Gastrocnemius medialis (tissue), 4 donors: ENCODE measurements at regions not wholly inside any gene's neighbourhood (a gene's known extent, or its start where the extent isn't known, plus 50 kb on each side); places are given as distances from the start of the nearest gene placed in this dataset.

Experiments
- ATAC-seq, 2 donors: fragments of 150-250 bp; one replicate each; pipeline ENCODE4 v1.9.1; 2016
- DNase-seq, 2 donors: peaks; one replicate each; pipeline ENCODE4 v3.0.0-alpha.2; 2019
- H3K27ac ChIP-seq, 4 donors: fragments of 200-600 bp; sonication (generic); 1 replicate in 1 of 4; 2 replicates in 3 of 4; pipeline ENCODE4 v1.5.1; 2016 to 2018; ENCODE audit warnings: mild to moderate bottlenecking in 2 of 4, moderate library complexity in 1 of 4
- H3K27me3 ChIP-seq, 3 donors: fragments of 200-600 bp; sonication (generic) in 2 of 3; 1 replicate in 1 of 3; 2 replicates in 2 of 3; pipeline versions ENCODE4 v1.5.1 to v1.6.0; 2016 to 2019; ENCODE audit warnings: mild to moderate bottlenecking in 1 of 3, moderate library complexity in 1 of 3
- H3K36me3 ChIP-seq, 2 donors: fragments of 200-600 bp; sonication (generic) in 1 of 2; one replicate each; pipeline ENCODE4 v1.5.1; 2017 to 2018
- H3K4me1 ChIP-seq, 2 donors: fragments of 200-600 bp; sonication (generic) in 1 of 2; one replicate each; pipeline ENCODE4 v1.5.1; 2016 to 2017; ENCODE audit warnings: mild to moderate bottlenecking in 2 of 2
- H3K4me3 ChIP-seq, 4 donors: fragments of 200-600 bp; sonication (generic) in 3 of 4; 1 replicate in 1 of 4; 2 replicates in 3 of 4; pipeline ENCODE4 v1.5.1; 2016 to 2019; ENCODE audit warnings: mild to moderate bottlenecking in 2 of 4
- H3K9me3 ChIP-seq, 3 donors: fragments of 200-600 bp; sonication (generic) in 2 of 3; 1 replicate in 1 of 3; 2 replicates in 2 of 3; pipeline ENCODE4 v1.5.1; 2016 to 2019
- POLR2A ChIP-seq, 2 donors: fragments of 450-650 bp; IDR thresholded peaks; one replicate each; pipeline ENCODE4 v1.6.1; 2017; ENCODE audit warnings: antibody characterized with exemption in 2 of 2, mild to moderate bottlenecking in 2 of 2, moderate library complexity in 2 of 2
- in situ Hi-C, 4 donors: fragments of 200-750 bp; cut with MboI; loops; one replicate each; pipeline versions ENCODE4 v1.15.0 to v1.8.0; 2017; ENCODE audit warnings: low sequenced_read_pairs in 4 of 4
- intact Hi-C: fragments of 100-400 bp; cut with DNase I; formaldehyde crosslinking; loops from one replicate; pipeline ENCODE4 v1.15.1; 2023; ENCODE audit warnings: low total_unique reads
- TF ChIP-seq, protein P1 (sequence below), 5 experiments: fragments of 450-650 bp in 3 of 5; fragments of 200-600 bp in 2 of 5; sonication (generic) in 2 of 5; IDR thresholded peaks in 4 of 5; conservative IDR thresholded peaks in 1 of 5; 1 replicate in 4 of 5; 2 replicates in 1 of 5; pipeline ENCODE4 v1.5.1; 2016 to 2019; ENCODE audit warnings: antibody characterized with exemption in 5 of 5, mild to moderate bottlenecking in 3 of 5, moderate library complexity in 3 of 5

DNA sequence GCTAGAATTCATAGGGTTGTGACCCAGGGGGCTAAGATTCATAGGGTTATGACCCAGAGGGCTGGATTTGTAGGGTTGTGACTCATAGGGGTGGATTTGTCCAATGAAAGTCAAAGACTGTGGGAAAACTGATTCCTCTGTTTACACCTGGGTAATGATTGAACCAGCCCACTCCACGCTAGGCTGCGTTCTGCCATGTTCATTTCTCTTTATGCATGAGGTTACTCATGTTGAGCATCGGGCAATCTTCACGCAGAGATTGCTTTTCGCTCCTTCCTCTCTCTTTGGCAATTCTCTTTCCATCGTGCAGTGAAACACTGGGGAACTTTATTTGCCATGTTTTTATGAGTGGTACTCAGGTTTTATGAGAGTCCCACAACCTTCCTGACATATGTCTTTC is 127.8 kb downstream of the CRLF2 start:
- Histone ChIP-seq H3K27ac (no peak overlapping the region), H3K27me3 (no peaks in the 10 kb centered on the region), H3K4me1 (no peaks in the 10 kb centered on the region), H3K9me3 (no peaks in the 10 kb centered on the region), H3K4me3 (no peak overlapping the region), H3K36me3 (no peaks in the 10 kb centered on the region)
- in situ Hi-C loops (no loop called here), intact Hi-C loops (no loop called here)
- DNase-seq (no peak), ATAC-seq (no peak)
- no peak for TF ChIP-seq POLR2A (IDR thresholded peaks at IDR 0.05)
- TF ChIP-seq, protein P1, sequence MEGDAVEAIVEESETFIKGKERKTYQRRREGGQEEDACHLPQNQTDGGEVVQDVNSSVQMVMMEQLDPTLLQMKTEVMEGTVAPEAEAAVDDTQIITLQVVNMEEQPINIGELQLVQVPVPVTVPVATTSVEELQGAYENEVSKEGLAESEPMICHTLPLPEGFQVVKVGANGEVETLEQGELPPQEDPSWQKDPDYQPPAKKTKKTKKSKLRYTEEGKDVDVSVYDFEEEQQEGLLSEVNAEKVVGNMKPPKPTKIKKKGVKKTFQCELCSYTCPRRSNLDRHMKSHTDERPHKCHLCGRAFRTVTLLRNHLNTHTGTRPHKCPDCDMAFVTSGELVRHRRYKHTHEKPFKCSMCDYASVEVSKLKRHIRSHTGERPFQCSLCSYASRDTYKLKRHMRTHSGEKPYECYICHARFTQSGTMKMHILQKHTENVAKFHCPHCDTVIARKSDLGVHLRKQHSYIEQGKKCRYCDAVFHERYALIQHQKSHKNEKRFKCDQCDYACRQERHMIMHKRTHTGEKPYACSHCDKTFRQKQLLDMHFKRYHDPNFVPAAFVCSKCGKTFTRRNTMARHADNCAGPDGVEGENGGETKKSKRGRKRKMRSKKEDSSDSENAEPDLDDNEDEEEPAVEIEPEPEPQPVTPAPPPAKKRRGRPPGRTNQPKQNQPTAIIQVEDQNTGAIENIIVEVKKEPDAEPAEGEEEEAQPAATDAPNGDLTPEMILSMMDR (IDR thresholded peaks at IDR 0.05 in 4 of 5, conservative IDR thresholded peaks at IDR 0.05 in 1 of 5), result no peak

DNA sequence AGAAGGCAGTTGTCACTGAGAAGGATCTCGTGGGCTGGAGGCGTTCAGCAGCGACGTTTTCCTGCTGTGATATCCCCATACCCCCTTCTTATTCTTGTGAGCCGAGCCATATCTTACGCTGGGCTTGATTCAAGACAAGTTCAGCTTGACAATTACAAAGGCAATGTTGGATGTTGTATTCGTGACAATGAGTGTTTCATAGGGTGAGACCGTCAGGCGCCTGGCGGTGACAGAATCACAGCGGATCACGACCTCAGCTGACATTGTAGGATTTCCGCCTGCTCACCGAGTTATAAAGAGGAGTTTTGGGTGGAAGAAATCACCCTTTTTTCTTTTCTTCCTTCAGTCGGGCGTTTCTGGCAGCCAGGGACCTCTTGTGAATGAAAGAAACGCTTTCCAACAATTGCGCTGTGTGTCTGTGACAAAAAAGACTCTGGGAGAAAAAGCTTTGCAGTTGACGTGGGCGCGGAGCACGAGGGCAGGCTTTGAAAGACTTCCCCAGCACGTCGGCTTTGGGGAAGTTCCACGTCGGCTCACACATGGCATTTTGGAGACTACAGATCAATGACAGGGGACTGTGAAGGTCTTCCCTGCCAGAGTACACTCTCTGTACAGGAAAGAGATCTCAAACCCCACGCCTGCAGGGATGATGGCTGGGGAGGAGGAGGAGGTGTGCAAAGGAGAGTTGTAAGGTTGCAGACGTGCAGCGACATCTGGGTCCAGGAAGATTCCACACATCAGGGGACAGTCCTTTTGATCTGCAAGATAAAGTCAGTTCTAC is 135.4 kb downstream of the CRLF2 start:
- no peaks in the 10 kb centered on the region for H3K9me3 ChIP-seq
- H3K4me3 ChIP-seq, result no peak overlapping the region
- H3K36me3 ChIP-seq, result no peaks in the 10 kb centered on the region
- DNase-seq (no peak), ATAC-seq (no peak)
- no peaks in the 10 kb centered on the region for H3K4me1 ChIP-seq
- H3K27me3 ChIP-seq, result no peaks in the 10 kb centered on the region
- intact Hi-C loops (no loop called here), in situ Hi-C loops (no loop called here)
- no peak overlapping the region for H3K27ac ChIP-seq
- TF ChIP-seq, protein P1 (IDR thresholded peaks at IDR 0.05 in 4 of 5, conservative IDR thresholded peaks at IDR 0.05 in 1 of 5), result no peak
- no peak for TF ChIP-seq POLR2A (IDR thresholded peaks at IDR 0.05)

DNA sequence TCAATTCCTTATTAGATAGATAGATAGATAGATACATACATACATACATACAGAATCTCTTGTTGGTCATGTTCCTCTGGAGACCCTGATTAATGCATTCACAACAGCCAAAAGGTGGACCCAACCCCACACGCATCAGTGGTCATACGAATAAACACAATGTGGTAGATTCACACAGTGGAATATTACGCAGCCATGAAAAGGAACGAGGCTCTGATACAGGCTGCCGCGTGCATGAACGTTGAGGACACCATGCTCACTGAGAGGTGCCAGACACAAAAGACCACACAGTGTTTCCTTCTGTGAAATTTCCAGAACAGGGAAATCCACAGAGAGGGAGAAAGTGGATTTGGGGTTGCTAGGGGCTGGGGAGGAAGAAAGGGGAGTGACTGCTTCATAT is 136.7 kb downstream of the CRLF2 start:
- H3K9me3 ChIP-seq, result no peaks in the 10 kb centered on the region
- no peak overlapping the region for H3K4me3 ChIP-seq
- in situ Hi-C loops, result no loop called here
- TF ChIP-seq, protein P1 (IDR thresholded peaks at IDR 0.05 in 4 of 5, conservative IDR thresholded peaks at IDR 0.05 in 1 of 5), result no peak
- no peak for TF ChIP-seq POLR2A (IDR thresholded peaks at IDR 0.05)
- no peaks in the 10 kb centered on the region for H3K27me3 ChIP-seq
- intact Hi-C loops, result no loop called here
- no peaks in the 10 kb centered on the region for H3K4me1 ChIP-seq
- ATAC-seq (no peak), DNase-seq (no peak)
- H3K27ac ChIP-seq, result no peak overlapping the region
- H3K36me3 ChIP-seq, result no peaks in the 10 kb centered on the region

DNA sequence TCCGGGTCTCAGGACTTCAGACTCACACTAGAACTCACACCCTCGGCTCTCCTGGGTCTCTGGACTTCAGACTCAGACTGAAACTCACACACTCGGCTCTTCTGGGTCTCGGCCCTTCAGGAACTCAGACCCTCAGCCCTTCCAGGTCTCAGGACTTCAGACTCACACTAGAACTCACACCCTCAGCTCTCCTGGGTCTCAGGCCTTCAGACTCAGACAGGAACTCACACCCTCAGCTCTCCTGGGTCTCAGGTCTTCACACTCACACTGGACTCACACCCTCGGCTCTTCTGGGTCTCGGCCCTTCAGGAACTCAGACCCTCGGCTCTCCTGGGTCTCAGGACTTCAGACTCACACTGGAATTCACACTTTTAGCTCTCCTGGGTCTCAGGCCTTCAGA is 137.3 kb downstream of the CRLF2 start:
- intact Hi-C loops (no loop called here), in situ Hi-C loops (no loop called here)
- no peaks in the 10 kb centered on the region for H3K4me1 ChIP-seq
- H3K4me3 ChIP-seq, result peak overlapping the region in 1 of 4 donors; percentile 2
- no peaks in the 10 kb centered on the region for H3K27me3 ChIP-seq
- ATAC-seq (no peak), DNase-seq (no peak)
- H3K27ac ChIP-seq, result no peak overlapping the region
- H3K9me3 ChIP-seq, result no peaks in the 10 kb centered on the region
- H3K36me3 ChIP-seq, result no peaks in the 10 kb centered on the region
- no peak for TF ChIP-seq POLR2A (IDR thresholded peaks at IDR 0.05)
- TF ChIP-seq, protein P1 (IDR thresholded peaks at IDR 0.05 in 4 of 5, conservative IDR thresholded peaks at IDR 0.05 in 1 of 5), result no peak

DNA sequence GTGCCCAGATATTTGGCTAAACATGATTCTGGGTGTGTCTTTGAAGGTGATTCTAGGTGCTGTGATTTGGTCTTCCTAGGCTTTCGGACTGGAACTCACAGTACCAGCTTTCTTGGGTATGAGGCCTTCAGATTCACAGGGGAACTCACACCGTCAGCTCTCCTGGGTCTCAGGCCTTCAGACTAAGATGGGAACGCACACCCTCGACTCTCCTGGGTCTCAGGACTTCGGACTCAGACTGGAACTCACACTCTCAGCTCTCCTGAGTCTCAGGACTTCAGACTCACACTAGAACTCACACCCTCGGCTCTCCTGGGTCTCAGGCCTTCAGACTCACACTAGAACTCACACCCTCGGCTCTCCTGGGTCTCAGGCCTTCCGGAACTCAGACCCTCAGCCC is 137.7 kb downstream of the CRLF2 start:
- no peak overlapping the region for H3K27ac ChIP-seq
- intact Hi-C loops, result no loop called here

More for the DNA sequence above, 137.7 kb downstream of the CRLF2 start:
- in situ Hi-C loops, result no loop called here
- Histone ChIP-seq H3K4me3 (peak overlapping the region in 1 of 4 donors; percentile 2), H3K9me3 (no peaks in the 10 kb centered on the region), H3K36me3 (no peaks in the 10 kb centered on the region), H3K27me3 (no peaks in the 10 kb centered on the region), H3K4me1 (no peaks in the 10 kb centered on the region)
- DNase-seq (no peak), ATAC-seq (no peak)
- no peak for TF ChIP-seq POLR2A (IDR thresholded peaks at IDR 0.05)
- TF ChIP-seq, protein P1 (IDR thresholded peaks at IDR 0.05 in 4 of 5, conservative IDR thresholded peaks at IDR 0.05 in 1 of 5), result no peak
